ENCODE measurements at regions not wholly inside any gene's neighbourhood (a gene's known extent, or its start where the extent isn't known, plus 50 kb on each side); places are given as distances from the start of the nearest gene placed in this dataset.

DNA sequence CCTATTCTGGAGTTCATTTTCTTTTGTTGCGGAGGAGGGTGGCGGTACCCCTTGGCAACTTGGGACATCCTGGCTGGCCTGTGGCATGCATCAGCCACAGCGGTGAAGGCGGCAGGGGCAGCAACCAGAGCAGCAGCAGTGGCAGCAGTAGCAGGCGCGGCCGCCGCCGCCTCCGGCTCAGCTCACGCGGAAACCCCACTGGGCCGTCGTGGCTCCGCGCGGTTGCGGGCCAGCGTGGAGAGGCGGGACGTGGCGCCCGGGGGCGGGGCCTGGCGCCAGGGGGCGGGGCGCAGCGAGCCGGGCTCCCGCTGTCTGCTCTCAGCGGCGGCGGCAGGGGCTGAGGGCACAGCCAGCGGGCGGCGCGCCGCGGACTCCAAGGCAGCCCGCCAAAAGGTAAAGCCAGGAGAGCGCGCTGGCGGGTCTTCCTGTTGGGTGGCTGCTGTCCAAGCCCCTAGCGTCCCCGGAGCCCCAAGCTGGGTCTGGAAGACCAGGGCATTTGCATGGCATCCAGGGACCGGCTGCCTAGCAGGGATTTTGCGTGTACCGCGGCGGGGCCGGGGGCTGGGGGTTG lies 334.4 kb upstream of the THRB start:
- TF ChIP-seq ZFX (IDR thresholded peaks at IDR 0.05), result no peak
- TF ChIP-seq, protein P1, sequence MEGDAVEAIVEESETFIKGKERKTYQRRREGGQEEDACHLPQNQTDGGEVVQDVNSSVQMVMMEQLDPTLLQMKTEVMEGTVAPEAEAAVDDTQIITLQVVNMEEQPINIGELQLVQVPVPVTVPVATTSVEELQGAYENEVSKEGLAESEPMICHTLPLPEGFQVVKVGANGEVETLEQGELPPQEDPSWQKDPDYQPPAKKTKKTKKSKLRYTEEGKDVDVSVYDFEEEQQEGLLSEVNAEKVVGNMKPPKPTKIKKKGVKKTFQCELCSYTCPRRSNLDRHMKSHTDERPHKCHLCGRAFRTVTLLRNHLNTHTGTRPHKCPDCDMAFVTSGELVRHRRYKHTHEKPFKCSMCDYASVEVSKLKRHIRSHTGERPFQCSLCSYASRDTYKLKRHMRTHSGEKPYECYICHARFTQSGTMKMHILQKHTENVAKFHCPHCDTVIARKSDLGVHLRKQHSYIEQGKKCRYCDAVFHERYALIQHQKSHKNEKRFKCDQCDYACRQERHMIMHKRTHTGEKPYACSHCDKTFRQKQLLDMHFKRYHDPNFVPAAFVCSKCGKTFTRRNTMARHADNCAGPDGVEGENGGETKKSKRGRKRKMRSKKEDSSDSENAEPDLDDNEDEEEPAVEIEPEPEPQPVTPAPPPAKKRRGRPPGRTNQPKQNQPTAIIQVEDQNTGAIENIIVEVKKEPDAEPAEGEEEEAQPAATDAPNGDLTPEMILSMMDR (conservative IDR thresholded peaks at IDR 0.05), result 0 out of 2 replicates have a peak, but pooled peaks have one; percentile 13
- H3K27ac ChIP-seq, result peak overlapping the region; percentile 78

DNA sequence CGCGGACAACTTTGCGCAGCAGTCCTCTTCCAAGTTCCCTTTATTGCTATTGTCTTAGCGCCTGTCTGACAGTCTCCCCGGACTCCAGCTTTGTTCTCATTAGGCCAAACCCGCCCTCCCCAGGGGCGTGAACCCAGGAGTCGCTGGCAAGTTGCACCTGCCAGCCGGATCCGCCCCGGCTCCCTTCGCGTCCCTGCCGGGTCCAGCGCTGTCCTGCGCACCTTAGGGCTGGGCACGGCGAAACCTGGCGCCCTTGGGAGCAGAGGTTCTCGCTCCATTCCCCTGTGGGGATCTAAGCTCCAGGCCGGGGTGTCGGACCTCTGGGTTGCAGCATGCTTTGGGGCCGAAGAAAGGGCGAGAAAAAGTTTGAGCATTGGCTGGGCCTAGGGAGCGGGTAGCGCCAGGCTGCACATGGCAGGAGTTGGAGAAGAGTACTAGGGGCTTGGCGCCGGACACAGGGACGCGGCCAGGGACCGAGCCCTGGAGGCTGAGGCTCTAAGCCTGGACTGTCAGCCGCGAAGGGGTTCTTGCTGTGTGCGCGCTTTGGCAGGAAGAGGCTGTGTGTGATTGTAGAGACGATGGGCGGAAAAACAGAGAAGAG lies 335.1 kb upstream of the THRB start:
- H3K27ac ChIP-seq, result peak overlapping the region; percentile 78
- TF ChIP-seq, protein P1 (conservative IDR thresholded peaks at IDR 0.05), result no peak
- TF ChIP-seq ZFX (IDR thresholded peaks at IDR 0.05), result 0 out of 2 replicates have a peak, but pooled peaks have one; percentile 9

DNA sequence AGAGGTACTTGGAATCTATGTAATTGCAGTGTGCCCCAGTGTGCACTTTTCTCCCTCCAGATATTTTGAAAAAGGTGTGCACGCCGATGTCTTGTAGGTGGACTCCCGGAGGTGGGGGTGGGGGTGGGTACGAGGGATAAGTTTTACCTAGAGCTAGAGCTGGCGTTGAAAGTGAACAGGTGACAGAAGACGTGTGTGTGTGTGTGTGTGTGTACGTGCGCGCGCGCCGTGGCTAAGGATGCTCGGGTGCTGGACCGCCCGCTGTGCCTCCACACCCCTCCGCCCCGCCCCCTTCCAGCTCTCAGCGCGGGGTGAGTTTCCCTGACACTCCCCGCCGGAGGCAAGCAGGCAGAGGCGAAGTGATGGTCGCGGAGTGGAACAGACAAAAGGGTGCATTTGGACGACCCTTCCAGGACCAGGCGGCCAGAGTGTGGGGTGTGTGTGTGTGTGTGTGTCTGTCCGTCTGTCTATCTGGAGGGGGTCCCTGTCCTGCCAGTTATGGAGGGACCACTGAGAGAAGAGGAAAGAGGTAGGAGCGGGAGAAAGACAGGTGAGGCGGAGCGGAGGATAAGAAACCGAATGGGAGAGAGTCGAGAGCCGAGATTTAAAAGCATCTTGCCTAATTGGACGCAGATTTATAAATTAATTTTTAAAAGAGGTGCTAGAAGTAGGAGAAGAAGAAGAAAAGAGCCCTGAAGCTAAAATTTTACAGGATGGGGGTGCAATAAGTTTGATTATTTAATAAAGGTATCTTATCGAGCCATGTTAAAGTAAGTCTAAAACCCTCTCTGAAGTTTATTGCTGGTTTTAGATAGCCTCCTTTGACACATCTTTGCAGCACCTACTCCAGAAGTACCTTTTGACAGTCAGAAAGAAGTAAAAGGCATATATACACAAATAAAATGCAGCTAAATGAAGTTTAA lies 335.8 kb upstream of the THRB start:
- peak overlapping the region; percentile 78 for H3K27ac ChIP-seq

GRCh38 chr3:24831221-24831620 lies 336.6 kb upstream of the THRB start:
- TF ChIP-seq, protein P1 (conservative IDR thresholded peaks at IDR 0.05), result no peak
- TF ChIP-seq ZFX (IDR thresholded peaks at IDR 0.05), result no peak
- no peak overlapping the region for H3K27ac ChIP-seq

More for the DNA sequence above, 335.8 kb upstream of the THRB start:
- TF ChIP-seq ZFX (IDR thresholded peaks at IDR 0.05), result no peak
- TF ChIP-seq, protein P1 (conservative IDR thresholded peaks at IDR 0.05), result no peak

- H3K27ac ChIP-seq, result no peak overlapping the region
- TF ChIP-seq, protein P1 (conservative IDR thresholded peaks at IDR 0.05), result no peak
- TF ChIP-seq ZFX (IDR thresholded peaks at IDR 0.05), result no peak
Observed at GRCh38 chr3:24832891-24833290, 338.2 kb upstream of the THRB start.

GRCh38 chr3:24834442-24834841 lies 339.8 kb upstream of the THRB start:
- no peak overlapping the region for H3K27ac ChIP-seq
- TF ChIP-seq ZFX (IDR thresholded peaks at IDR 0.05), result no peak
- TF ChIP-seq, protein P1 (conservative IDR thresholded peaks at IDR 0.05), result no peak

DNA sequence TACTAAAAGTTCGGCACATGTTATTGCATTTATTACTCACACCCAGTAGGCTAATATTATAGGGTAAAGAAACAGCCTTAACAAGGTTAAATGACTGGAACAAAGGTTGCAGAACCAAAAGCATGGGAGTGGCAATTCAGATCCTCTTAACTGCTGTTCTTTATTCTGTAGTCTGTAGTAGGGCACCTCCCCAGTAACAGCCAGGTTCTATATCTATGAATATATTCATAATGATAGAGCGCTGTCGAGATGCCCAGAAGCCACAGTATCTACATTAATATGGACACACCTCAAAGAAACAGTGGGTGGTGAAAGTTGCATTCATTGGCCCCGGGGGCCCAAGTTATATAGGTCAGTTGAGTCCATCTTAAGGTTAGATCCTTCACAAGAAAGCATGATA lies 340.9 kb upstream of the THRB start:
- TF ChIP-seq, protein P1 (conservative IDR thresholded peaks at IDR 0.05), result no peak
- TF ChIP-seq ZFX (IDR thresholded peaks at IDR 0.05), result no peak

More for the DNA sequence above, 340.9 kb upstream of the THRB start:
- H3K27ac ChIP-seq, result no peak overlapping the region

Data from C4-2B (cell line).